GM12864 (cell line): ENCODE measurements at regions not wholly inside any gene's neighbourhood (a gene's known extent, or its start where the extent isn't known, plus 50 kb on each side); places are given as distances from the start of the nearest gene placed in this dataset.

Source experiments
- DNase-seq: peaks from one replicate; pipeline ENCODE4 v3.0.0-alpha.2; 2011; ENCODE audit warnings: low read depth
- H3K4me3 ChIP-seq: 2 replicates; pipeline ENCODE4 v1.5.1; 2011; ENCODE audit warnings: mild to moderate bottlenecking, low read depth, low read length, control low read depth
- TF ChIP-seq, protein P1 (sequence below): IDR thresholded peaks from 2 replicates; pipeline ENCODE4 v1.5.1; 2011; ENCODE audit warnings: low read depth, mild to moderate bottlenecking, moderate library complexity, low read length, control low read depth, inconsistent platforms; ENCODE audit errors: missing control alignments

DNA sequence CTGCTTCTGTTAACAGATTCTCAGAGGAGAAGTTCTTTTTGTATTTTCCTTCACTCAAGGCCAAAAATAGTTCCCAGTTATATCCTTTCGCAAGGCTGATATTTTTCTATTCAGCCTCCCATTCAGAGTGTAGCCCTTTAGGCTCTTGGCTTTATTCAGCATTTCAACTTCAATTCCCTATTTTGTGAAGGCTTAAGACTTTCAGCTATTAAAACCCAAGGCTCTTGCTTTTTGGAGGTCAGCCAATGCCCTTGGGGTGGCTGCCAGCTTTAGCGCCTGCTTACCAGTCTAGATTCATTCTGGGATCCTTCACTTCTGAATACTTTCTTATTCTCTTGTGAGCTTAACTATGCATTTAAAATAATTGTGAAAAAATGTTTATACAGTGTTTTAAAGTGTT lies 57.3 kb upstream of the ADGRA3 start:
- TF ChIP-seq, protein P1, sequence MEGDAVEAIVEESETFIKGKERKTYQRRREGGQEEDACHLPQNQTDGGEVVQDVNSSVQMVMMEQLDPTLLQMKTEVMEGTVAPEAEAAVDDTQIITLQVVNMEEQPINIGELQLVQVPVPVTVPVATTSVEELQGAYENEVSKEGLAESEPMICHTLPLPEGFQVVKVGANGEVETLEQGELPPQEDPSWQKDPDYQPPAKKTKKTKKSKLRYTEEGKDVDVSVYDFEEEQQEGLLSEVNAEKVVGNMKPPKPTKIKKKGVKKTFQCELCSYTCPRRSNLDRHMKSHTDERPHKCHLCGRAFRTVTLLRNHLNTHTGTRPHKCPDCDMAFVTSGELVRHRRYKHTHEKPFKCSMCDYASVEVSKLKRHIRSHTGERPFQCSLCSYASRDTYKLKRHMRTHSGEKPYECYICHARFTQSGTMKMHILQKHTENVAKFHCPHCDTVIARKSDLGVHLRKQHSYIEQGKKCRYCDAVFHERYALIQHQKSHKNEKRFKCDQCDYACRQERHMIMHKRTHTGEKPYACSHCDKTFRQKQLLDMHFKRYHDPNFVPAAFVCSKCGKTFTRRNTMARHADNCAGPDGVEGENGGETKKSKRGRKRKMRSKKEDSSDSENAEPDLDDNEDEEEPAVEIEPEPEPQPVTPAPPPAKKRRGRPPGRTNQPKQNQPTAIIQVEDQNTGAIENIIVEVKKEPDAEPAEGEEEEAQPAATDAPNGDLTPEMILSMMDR, result no peak
- DNase-seq, result no peak
- H3K4me3 ChIP-seq, result no peak overlapping the region

DNA sequence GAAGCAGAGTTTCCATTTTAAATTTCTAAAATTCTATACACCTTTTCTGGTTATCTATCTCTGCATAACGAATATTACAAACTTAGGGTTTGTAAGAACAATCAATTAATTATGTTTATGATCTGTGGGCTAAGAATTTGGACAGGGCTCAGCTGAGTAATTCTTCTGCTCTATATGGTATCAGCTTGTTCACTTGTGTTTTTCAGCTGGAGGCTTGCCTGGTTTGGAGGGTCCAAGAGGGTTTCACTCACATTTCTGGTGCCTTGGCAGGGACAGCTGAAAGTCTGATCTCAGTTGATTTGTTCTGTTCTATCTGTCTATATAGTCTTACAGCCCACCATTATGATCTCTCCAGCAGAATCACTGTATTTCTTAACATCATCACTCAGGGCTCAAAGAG lies 57.8 kb upstream of the ADGRA3 start:
- no peak for DNase-seq
- H3K4me3 ChIP-seq, result no peak overlapping the region
- TF ChIP-seq, protein P1, result no peak

DNA sequence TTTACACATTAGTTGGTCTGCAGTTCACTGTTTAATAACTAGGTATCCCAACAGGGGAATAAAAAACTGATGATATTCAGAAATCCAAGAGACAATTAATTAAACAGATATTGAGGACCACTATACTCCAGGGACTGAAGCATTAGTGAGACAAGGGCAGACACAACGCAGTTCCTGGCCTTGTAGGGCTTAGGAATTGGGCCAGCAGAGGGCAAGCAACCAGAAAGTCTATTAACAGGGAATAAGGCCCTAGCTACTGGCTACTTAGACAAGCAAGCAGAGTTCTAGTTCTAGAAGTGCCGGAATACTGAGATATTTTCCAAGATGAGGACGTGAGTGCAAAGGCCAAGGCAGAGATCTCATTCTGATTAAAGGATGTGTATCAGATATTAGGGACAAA lies 58.6 kb upstream of the ADGRA3 start:
- DNase-seq, result no peak

DNA sequence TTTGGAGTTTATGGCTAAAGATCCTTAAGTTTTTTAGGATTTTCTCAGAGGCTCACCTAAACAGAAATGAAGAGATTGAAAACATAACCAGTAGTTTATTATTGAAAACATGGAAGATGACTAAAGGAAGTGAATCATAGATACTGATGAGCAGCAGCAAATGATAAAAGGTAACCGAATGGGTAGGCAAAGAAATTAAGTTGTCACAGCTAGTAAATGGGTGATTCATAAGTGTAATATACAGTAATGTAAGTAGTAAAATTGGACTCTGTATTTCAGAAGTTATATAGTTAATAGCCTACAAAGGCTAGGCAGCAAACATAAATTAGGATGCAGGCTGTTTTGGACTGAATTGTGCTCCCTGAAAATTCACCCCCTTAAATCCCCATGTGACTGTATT lies 59.0 kb upstream of the ADGRA3 start:
- TF ChIP-seq, protein P1, result no peak

More for the DNA sequence above, 58.6 kb upstream of the ADGRA3 start:
- TF ChIP-seq, protein P1, result no peak
- H3K4me3 ChIP-seq, result no peak overlapping the region

DNA sequence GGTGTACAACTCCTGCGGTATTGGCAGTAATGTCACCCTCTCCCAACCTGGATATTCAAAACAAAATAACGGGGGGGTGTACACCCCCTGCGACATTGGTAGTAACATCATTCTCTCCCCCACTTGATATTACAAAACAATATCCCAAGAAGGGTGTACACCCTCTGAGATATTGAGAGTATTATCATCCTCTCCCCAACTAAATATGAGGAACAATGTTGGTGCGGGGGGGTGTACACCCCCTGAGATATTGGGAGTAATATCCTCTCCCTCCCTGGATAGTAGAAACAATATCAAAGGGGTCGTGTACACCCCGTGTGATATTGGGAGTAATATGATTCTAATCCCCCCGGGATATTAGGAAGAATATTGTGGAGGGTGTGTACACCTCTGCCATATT lies 71.4 kb upstream of the ADGRA3 start:
- H3K4me3 ChIP-seq, result no peak overlapping the region
- TF ChIP-seq, protein P1, result no peak
- DNase-seq, result no peak

More for the DNA sequence above, 59.0 kb upstream of the ADGRA3 start:
- no peak for DNase-seq
- no peak overlapping the region for H3K4me3 ChIP-seq

DNA sequence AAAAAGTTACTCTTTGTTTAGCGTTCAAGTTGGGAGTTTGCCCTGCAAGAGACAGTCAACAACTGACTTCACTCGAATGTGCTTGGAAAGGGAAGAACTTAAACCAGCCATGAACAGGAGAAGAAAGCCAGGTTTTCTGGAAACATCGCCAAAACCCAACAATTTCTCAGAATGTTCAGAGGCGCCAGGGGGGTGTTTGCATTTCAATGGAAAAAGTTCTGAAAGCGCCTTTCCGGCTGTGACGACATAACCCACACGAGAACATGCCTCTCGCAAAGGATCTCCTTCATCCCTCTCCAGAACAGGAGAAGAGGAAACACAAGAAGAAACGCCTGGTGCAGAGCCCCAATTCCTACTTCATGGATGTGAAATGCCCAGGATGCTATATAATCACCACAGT lies 78.1 kb upstream of the ADGRA3 start:
- no peak for DNase-seq
- no peak overlapping the region for H3K4me3 ChIP-seq
- TF ChIP-seq, protein P1, result no peak

DNA sequence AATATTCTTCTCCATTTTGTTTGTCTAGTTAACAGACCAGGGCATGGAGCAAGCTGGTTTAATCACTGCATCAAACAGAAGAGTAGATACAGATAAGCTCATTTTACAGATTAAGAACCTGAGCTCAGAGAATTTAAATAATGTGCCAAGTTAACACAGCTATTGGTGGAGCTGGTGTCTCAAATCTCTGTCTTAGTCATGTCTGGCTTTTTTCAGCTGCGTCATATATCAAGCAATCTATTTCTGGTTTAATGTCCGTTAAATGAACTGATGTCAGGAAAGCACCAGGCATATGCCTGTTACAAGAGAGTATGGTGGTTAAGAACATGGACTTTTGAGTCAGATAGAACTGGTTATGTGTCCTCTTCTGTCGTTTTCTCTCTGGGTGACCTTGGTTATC lies 79.8 kb upstream of the ADGRA3 start:
- TF ChIP-seq, protein P1, result no peak
- no peak overlapping the region for H3K4me3 ChIP-seq
- no peak for DNase-seq
